ENCODE measurements at regions not wholly inside any gene's neighbourhood (a gene's known extent, or its start where the extent isn't known, plus 50 kb on each side); places are given as distances from the start of the nearest gene placed in this dataset.

DNA sequence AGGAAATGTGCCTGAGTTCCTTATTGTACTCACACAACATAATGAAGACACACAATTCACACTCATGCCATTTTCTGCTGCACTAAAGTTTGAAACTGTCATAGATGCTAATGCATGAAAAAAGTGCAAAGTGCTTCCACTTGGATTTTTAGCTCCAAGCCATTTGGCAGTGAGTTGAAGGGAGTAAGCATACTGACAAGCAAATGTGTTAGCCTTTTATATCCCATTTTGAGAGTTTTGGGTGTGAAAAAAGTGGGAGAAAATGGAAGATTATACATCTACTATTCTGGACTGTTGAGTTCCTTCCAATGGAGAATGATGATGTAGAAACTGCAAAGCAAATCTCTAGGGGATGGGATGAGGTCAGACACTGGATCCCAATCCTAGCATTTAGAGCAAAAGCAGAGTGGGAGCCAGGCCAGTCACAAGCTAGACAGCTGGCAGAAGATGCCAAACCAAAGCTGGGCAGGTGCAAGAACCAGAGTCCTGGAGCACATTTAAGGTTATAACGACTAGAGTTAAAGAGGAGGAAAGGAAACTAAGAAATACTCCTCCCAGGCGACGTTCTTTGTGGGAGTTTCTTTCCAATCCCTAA is 216.8 kb downstream of the FBXO8 start:
- TF ChIP-seq, protein P1, sequence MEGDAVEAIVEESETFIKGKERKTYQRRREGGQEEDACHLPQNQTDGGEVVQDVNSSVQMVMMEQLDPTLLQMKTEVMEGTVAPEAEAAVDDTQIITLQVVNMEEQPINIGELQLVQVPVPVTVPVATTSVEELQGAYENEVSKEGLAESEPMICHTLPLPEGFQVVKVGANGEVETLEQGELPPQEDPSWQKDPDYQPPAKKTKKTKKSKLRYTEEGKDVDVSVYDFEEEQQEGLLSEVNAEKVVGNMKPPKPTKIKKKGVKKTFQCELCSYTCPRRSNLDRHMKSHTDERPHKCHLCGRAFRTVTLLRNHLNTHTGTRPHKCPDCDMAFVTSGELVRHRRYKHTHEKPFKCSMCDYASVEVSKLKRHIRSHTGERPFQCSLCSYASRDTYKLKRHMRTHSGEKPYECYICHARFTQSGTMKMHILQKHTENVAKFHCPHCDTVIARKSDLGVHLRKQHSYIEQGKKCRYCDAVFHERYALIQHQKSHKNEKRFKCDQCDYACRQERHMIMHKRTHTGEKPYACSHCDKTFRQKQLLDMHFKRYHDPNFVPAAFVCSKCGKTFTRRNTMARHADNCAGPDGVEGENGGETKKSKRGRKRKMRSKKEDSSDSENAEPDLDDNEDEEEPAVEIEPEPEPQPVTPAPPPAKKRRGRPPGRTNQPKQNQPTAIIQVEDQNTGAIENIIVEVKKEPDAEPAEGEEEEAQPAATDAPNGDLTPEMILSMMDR (IDR thresholded peaks at IDR 0.05): no peak
- TF ChIP-seq POLR2A (IDR thresholded peaks at IDR 0.05): no peak
- DNase-seq: no peak
- Histone ChIP-seq H3K36me3 (replicated peaks in 1 of 2) (no peaks in the 10 kb centered on the region), H3K27me3 (no peaks in the 10 kb centered on the region), H3K27ac (no peak overlapping the region), H3K9me3 (replicated peaks in 1 of 3) (no peaks in the 10 kb centered on the region), H3K4me3 (no peak overlapping the region), H3K4me1 (replicated peaks in 1 of 2) (no peaks in the 10 kb centered on the region)
- 57 to 76% (median 66%) methylated on average over 3 of the region's 3 CpGs for WGBS, 4 donors
- intact Hi-C loops (cut with DNase I): no loop called here

DNA sequence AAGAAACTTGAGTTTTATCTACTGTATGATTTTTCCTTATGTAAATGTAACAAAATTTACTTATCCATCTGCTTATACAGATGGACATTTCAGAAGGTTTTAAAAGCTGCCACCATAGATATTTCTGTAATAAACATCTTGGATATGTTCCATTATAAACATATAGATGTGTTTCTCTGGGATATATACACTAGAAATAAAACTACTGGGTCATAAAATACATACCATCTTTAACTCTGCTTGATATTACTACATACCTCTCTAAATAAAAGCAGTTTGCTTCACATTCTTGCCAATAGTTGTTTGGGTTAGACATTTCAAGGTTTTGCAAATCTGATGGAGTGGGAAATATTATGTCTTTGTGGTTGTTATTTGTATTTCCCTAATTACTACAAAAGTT is 220.6 kb downstream of the FBXO8 start:
- no peaks in the 10 kb centered on the region for H3K4me1 ChIP-seq (replicated peaks in 1 of 2)
- H3K9me3 ChIP-seq (replicated peaks in 1 of 3): peaks cover 0 to 2% (median 0%) of the 10 kb centered on the region in 3 donors
- TF ChIP-seq POLR2A (IDR thresholded peaks at IDR 0.05): no peak
- TF ChIP-seq, protein P1 (IDR thresholded peaks at IDR 0.05): no peak
- intact Hi-C loops (cut with DNase I): no loop called here
- DNase-seq: no peak
- H3K4me3 ChIP-seq: no peak overlapping the region
- no peak overlapping the region for H3K27ac ChIP-seq
- no peaks in the 10 kb centered on the region for H3K27me3 ChIP-seq
- H3K36me3 ChIP-seq (replicated peaks in 1 of 2): no peaks in the 10 kb centered on the region

GRCh38 chr4:174061026-174061425 is 222.4 kb downstream of the FBXO8 start:
- WGBS, 4 donors: 53 to 64% (median 61%) methylated on average over 2 of the region's 2 CpGs

GRCh38 chr4:174058846-174059245 is 224.6 kb downstream of the FBXO8 start:
- H3K27ac ChIP-seq: no peak overlapping the region
- intact Hi-C loops (cut with DNase I): no loop called here
- H3K36me3 ChIP-seq (replicated peaks in 1 of 2): no peaks in the 10 kb centered on the region
- H3K9me3 ChIP-seq (replicated peaks in 1 of 3): peaks cover 0 to 3% (median 0%) of the 10 kb centered on the region in 3 donors
- no peaks in the 10 kb centered on the region for H3K4me1 ChIP-seq (replicated peaks in 1 of 2)
- no peak overlapping the region for H3K4me3 ChIP-seq
- DNase-seq: no peak
- no peak for TF ChIP-seq POLR2A (IDR thresholded peaks at IDR 0.05)
- TF ChIP-seq, protein P1 (IDR thresholded peaks at IDR 0.05): no peak
- no peaks in the 10 kb centered on the region for H3K27me3 ChIP-seq

More at GRCh38 chr4:174061026-174061425, 222.4 kb downstream of the FBXO8 start:
- intact Hi-C loops (cut with DNase I): no loop called here
- TF ChIP-seq POLR2A (IDR thresholded peaks at IDR 0.05): no peak
- TF ChIP-seq, protein P1 (IDR thresholded peaks at IDR 0.05): no peak
- H3K4me3 ChIP-seq: no peak overlapping the region
- H3K27me3 ChIP-seq: no peaks in the 10 kb centered on the region
- H3K27ac ChIP-seq: no peak overlapping the region
- DNase-seq: no peak
- peaks cover 0 to 3% (median 0%) of the 10 kb centered on the region in 3 donors for H3K9me3 ChIP-seq (replicated peaks in 1 of 3)
- no peaks in the 10 kb centered on the region for H3K36me3 ChIP-seq (replicated peaks in 1 of 2)
- no peaks in the 10 kb centered on the region for H3K4me1 ChIP-seq (replicated peaks in 1 of 2)
